Tibial nerve (tissue), 4 donors: ENCODE measurements at regions not wholly inside any gene's neighbourhood (a gene's known extent, or its start where the extent isn't known, plus 50 kb on each side); places are given as distances from the start of the nearest gene placed in this dataset.
"Not testable (repeated sequence)": the region's sequence is repeated elsewhere in the genome, so short reads cannot be mapped to it uniquely, and the experiment has no call there.

Experiments used
- DNase-seq, 2 donors: peaks; one replicate each; pipeline ENCODE4 v3.0.0-alpha.2; 2019; ENCODE audit warnings: low spot score in 2 of 2
- H3K27ac ChIP-seq, 4 donors: fragments of 200-600 bp; sonication (generic) in 3 of 4; one replicate each; pipeline ENCODE4 v1.5.1; 2017 to 2019; ENCODE audit warnings: mild to moderate bottlenecking in 1 of 4
- H3K27me3 ChIP-seq, 2 donors: fragments of 200-600 bp; sonication (generic) in 1 of 2; one replicate each; pipeline versions ENCODE4 v1.5.1 to v1.6.0; 2017 to 2019
- H3K36me3 ChIP-seq, 3 donors: fragments of 200-600 bp; sonication (generic); one replicate each; pipeline ENCODE4 v1.5.1; 2018 to 2019
- H3K4me1 ChIP-seq, 4 donors: fragments of 200-600 bp; sonication (generic) in 3 of 4; one replicate each; pipeline ENCODE4 v1.5.1; 2017 to 2019
- H3K4me3 ChIP-seq, 4 donors: fragments of 200-600 bp; sonication (generic) in 3 of 4; one replicate each; pipeline ENCODE4 v1.5.1; 2017 to 2019; ENCODE audit warnings: mild to moderate bottlenecking in 1 of 4, moderate library complexity in 1 of 4
- H3K9me3 ChIP-seq, 4 donors: fragments of 200-600 bp; sonication (generic) in 3 of 4; one replicate each; pipeline ENCODE4 v1.5.1; 2017 to 2019
- EP300 ChIP-seq, 2 donors: sonication (generic); formaldehyde crosslinking; IDR thresholded peaks; one replicate each; pipeline ENCODE4 v1.6.1; 2017; ENCODE audit warnings: antibody characterized with exemption in 2 of 2, mild to moderate bottlenecking in 1 of 2
- POLR2A ChIP-seq, 2 donors: fragments of 450-650 bp; IDR thresholded peaks; one replicate each; pipeline ENCODE4 v1.6.1; 2017; ENCODE audit warnings: antibody characterized with exemption in 2 of 2, mild to moderate bottlenecking in 2 of 2, moderate library complexity in 2 of 2
- WGBS, 2 donors: methylation state at CpG; one replicate each; pipeline ENCODE4 v1.1.5; 2018; 5-methylcytosine and 5-hydroxymethylcytosine counted together
- TF ChIP-seq, protein P1 (sequence below), 5 experiments: fragments of 200-600 bp in 3 of 5; fragments of 450-650 bp in 2 of 5; sonication (generic) in 3 of 5; IDR thresholded peaks; one replicate each; pipeline ENCODE4 v1.5.1; 2016 to 2019; ENCODE audit warnings: antibody characterized with exemption in 5 of 5, mild to moderate bottlenecking in 3 of 5, moderate library complexity in 2 of 5

DNA sequence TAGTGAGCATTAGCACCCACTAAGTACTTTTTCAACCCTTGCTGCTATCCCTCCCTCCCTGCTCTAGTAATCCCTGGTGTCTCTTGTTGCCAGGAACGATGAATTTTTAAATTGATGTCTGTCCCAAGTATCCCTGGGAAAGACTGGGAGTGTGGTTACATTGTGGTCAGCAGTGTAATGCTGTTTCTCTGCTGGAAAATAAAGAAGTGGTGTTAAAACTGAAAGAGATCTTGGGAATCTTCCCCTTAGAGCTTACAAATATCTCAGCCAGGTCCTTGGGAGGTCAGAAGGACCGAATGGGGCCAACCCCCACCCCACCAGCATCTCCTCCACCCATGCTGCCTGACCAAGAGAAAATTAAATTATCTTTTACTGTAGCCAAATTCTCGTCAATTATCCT is 174.5 kb upstream of the MXRA5 start:
- no peaks in the 10 kb centered on the region for H3K36me3 ChIP-seq
- TF ChIP-seq EP300 (IDR thresholded peaks at IDR 0.05) (no peak), POLR2A (IDR thresholded peaks at IDR 0.05) (no peak)
- TF ChIP-seq, protein P1, sequence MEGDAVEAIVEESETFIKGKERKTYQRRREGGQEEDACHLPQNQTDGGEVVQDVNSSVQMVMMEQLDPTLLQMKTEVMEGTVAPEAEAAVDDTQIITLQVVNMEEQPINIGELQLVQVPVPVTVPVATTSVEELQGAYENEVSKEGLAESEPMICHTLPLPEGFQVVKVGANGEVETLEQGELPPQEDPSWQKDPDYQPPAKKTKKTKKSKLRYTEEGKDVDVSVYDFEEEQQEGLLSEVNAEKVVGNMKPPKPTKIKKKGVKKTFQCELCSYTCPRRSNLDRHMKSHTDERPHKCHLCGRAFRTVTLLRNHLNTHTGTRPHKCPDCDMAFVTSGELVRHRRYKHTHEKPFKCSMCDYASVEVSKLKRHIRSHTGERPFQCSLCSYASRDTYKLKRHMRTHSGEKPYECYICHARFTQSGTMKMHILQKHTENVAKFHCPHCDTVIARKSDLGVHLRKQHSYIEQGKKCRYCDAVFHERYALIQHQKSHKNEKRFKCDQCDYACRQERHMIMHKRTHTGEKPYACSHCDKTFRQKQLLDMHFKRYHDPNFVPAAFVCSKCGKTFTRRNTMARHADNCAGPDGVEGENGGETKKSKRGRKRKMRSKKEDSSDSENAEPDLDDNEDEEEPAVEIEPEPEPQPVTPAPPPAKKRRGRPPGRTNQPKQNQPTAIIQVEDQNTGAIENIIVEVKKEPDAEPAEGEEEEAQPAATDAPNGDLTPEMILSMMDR (IDR thresholded peaks at IDR 0.05), result no peak
- no peaks in the 10 kb centered on the region for H3K4me1 ChIP-seq
- no peak overlapping the region for H3K4me3 ChIP-seq
- H3K9me3 ChIP-seq, result no peaks in the 10 kb centered on the region
- DNase-seq, result no peak
- peak overlapping the region in 1 of 4 donors; percentile 64 for H3K27ac ChIP-seq
- H3K27me3 ChIP-seq, result no peaks in the 10 kb centered on the region
- 22 to 37% methylated on average over 3 of the region's 3 CpGs for WGBS, 2 donors

DNA sequence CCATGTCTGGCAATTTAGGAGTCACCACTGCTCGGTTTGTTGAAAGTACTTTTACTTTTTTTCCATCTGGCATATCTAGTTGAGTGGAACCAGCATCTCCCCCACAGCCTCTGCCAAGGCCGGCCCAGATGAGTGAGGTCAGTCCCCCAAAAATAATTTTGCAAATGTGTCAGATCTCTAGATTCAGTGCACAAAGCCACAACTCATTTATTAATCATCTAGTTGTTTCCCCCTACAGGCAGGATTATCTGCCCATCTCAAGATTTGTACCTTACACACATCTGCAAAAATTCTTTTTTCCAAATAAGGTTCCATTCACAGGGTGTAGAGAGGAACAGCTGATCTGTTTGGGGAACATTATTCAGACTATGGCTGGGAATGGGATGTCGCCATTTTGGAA is 174.0 kb upstream of the MXRA5 start:
- no peaks in the 10 kb centered on the region for H3K27me3 ChIP-seq
- WGBS, 2 donors, result 77 to 86% methylated on average over 3 of the region's 3 CpGs
- no peaks in the 10 kb centered on the region for H3K36me3 ChIP-seq
- no peaks in the 10 kb centered on the region for H3K4me1 ChIP-seq
- no peak for DNase-seq
- no peak overlapping the region for H3K4me3 ChIP-seq
- TF ChIP-seq POLR2A (IDR thresholded peaks at IDR 0.05), result no peak
- TF ChIP-seq, protein P1 (IDR thresholded peaks at IDR 0.05), result no peak
- TF ChIP-seq EP300 (IDR thresholded peaks at IDR 0.05), result no peak
- H3K27ac ChIP-seq, result no peak overlapping the region
- H3K9me3 ChIP-seq, result no peaks in the 10 kb centered on the region

DNA sequence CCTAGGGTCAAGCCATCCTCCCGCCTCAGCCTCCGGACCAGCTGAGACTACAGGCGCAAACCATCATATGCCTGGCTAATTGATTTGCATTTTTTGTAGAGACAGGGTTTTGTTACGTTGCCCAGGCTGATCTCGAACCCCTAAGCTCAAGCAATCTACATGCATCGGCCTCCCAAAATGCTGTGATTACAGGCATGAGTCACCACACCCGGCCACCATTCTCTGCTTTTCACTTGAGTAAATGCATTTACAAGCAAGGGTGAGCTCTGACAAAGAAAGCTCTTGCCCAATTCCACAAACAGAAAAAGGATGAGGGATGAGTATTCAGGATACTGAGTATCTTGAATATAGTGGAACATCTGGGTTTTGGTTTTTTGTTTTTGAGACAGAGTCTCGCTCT is 172.9 kb upstream of the MXRA5 start:
- not testable (repeated sequence) for H3K27me3 ChIP-seq, H3K4me1 ChIP-seq, H3K36me3 ChIP-seq, DNase-seq, H3K4me3 ChIP-seq, H3K9me3 ChIP-seq
- WGBS, 2 donors, result 70 to 77% methylated on average over 2 to 8 of the region's 8 CpGs
- peak overlapping the region in 1 of 4 donors; percentile 10 for H3K27ac ChIP-seq

DNA sequence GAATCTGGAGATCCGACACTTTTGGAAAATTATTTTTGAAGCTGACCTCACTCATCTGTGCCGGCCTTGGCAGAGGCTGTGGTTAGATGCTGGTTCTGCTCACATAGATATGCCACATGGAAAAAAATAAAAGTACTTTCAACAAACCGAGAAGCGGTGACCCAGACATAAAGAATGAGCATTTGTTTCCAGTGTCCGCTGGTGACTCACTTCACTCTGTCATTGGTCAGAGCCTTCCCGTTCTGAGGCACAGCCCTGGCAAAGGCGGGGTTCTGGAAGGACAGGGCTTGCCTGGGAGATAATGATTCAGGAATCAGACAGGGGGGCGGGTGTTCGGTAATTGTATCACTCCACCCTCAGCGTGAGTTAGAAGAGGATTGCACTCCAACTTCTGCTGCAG is 172.4 kb upstream of the MXRA5 start:
- no peak for DNase-seq
- no peaks in the 10 kb centered on the region for H3K9me3 ChIP-seq
- WGBS, 2 donors, result 45 to 49% methylated on average over 10 of the region's 10 CpGs
- H3K27ac ChIP-seq, result peak overlapping the region in 1 of 4 donors; percentile 43
- no peak overlapping the region for H3K4me3 ChIP-seq
- H3K36me3 ChIP-seq, result no peaks in the 10 kb centered on the region
- no peak for TF ChIP-seq POLR2A (IDR thresholded peaks at IDR 0.05)
- TF ChIP-seq, protein P1 (IDR thresholded peaks at IDR 0.05), result no peak
- no peak for TF ChIP-seq EP300 (IDR thresholded peaks at IDR 0.05)
- H3K4me1 ChIP-seq, result no peaks in the 10 kb centered on the region
- H3K27me3 ChIP-seq, result no peaks in the 10 kb centered on the region

DNA sequence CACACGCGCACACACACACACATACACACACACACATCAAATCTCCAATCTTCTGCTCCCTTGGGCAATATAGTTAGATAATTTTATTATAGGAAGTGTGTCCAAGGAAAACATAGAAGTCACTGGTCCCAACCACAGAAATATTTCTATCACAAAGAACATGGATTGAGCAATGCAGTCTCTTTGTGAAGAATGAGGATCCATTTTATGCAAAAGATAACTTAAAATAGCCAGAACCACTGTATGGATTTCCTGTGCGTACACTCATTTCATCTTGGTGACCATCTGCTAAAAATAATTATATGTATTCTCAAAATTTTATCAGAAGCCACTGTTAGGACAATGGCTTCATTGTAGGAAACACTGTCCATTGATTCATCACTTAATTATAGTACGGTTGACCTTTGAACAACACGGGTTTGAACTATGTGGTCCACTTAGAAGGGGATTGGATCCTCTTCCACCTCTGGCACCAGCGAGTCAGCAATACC is 169.6 kb upstream of the MXRA5 start:
- Histone ChIP-seq H3K27ac (no peak overlapping the region), H3K4me1 (no peaks in the 10 kb centered on the region), H3K36me3 (no peaks in the 10 kb centered on the region), H3K27me3 (no peaks in the 10 kb centered on the region), H3K9me3 (no peaks in the 10 kb centered on the region), H3K4me3 (no peak overlapping the region)
- no peak for TF ChIP-seq EP300 (IDR thresholded peaks at IDR 0.05)
- DNase-seq, result peak in 1 of 2 donors; percentile 4
- WGBS, 2 donors, result 48 to 51% methylated on average over 6 of the region's 6 CpGs

DNA sequence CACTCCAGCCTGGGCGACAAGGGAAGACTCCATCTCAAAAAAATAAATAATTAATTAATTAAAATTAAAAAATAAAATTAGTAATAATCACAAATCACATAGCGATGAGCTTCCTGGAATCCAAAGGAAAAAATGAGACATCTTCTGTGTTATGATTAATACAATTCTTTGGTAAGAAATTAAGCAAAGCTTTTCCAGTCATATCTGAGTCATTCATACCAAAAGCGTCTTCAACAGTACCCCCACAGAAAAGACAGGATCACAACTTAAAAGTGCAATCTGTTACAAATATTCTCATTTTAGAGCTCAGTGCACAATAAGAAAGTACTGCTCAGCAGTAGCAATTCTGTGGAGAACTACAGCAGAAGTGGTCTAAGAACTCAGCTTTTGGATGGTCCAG is 168.5 kb upstream of the MXRA5 start:
- Histone ChIP-seq H3K9me3 (no peaks in the 10 kb centered on the region), H3K27me3 (no peaks in the 10 kb centered on the region), H3K27ac (no peak overlapping the region), H3K36me3 (no peaks in the 10 kb centered on the region), H3K4me3 (no peak overlapping the region), H3K4me1 (no peaks in the 10 kb centered on the region)
- TF ChIP-seq POLR2A (IDR thresholded peaks at IDR 0.05) (no peak), EP300 (IDR thresholded peaks at IDR 0.05) (no peak)
- TF ChIP-seq, protein P1 (IDR thresholded peaks at IDR 0.05), result no peak
- no peak for DNase-seq
- WGBS, 2 donors, result 77 to 81% methylated on average over 3 of the region's 3 CpGs

DNA sequence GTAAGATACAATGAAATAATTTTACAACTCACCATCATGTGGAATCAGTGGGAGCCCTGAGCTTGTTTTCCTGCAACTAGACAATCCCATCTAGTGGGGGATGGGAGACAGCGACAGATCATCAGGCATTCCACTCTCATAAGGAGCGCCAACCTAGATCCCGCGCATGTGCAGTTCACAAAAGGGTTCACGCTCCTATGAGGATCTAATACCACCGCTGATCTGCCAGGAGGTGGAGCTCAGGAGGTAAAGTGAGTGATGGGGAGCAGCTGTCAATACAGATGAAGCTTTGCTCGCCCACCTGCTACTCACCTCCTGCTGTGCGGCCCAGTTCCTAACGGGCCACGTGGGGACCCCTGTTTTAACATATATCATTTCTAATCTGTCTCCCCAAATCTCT is 165.7 kb upstream of the MXRA5 start:
- 51 to 57% methylated on average over 7 to 10 of the region's 10 CpGs for WGBS, 2 donors
- H3K27ac ChIP-seq, H3K9me3 ChIP-seq, H3K4me1 ChIP-seq, H3K36me3 ChIP-seq, H3K27me3 ChIP-seq, DNase-seq, H3K4me3 ChIP-seq: not testable (repeated sequence)
